ENCODE measurements at regions not wholly inside any gene's neighbourhood (a gene's known extent, or its start where the extent isn't known, plus 50 kb on each side); places are given as distances from the start of the nearest gene placed in this dataset.

DNA sequence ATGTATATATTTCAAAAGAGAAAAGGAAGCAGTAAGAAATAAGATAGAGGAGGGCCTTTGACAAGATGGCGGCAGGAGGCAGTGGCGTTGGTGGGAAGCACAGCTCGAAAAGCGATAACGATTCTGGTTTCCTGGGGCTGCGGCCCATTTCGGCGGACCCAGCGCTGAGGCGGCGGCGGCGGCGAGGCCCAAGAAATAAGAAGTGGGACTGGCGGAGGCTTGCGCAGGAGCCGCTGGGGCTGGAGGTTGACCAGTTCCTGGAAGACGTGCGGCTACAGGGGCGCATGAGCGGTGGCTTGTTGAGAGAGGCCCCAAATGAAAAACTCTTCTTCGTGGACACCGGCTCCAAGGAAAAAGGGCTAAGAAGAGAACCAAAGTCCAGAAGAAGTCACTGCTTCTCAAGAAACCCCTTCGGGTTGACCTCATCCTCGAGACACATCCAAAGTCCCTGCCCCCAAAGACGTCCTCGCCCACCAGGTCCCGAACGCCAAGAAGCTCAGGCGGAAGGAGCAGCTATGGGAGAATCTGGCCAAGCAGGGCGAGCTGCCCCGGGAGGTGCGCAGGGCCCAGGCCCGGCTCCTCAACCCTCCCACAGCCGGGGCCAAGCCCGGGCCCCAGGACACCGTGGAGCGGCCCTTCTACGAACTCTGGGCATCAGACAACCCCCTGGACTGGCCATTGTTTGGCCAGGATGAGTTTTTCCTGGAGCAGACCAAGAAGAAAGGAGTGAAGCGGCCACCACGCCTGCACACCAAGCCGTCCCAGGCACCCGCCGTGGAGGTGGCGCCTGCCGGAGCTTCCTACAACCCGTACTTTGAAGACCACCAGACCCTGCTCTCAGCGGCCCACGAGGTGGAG lies 624.3 kb downstream of the MCTP2 start:
- peaks cover under 1% of the 10 kb centered on the region for H3K36me3 Mint-ChIP-seq (ENCODE audit: unreplicated experiment)
- TF ChIP-seq, protein P1, sequence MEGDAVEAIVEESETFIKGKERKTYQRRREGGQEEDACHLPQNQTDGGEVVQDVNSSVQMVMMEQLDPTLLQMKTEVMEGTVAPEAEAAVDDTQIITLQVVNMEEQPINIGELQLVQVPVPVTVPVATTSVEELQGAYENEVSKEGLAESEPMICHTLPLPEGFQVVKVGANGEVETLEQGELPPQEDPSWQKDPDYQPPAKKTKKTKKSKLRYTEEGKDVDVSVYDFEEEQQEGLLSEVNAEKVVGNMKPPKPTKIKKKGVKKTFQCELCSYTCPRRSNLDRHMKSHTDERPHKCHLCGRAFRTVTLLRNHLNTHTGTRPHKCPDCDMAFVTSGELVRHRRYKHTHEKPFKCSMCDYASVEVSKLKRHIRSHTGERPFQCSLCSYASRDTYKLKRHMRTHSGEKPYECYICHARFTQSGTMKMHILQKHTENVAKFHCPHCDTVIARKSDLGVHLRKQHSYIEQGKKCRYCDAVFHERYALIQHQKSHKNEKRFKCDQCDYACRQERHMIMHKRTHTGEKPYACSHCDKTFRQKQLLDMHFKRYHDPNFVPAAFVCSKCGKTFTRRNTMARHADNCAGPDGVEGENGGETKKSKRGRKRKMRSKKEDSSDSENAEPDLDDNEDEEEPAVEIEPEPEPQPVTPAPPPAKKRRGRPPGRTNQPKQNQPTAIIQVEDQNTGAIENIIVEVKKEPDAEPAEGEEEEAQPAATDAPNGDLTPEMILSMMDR (IDR thresholded peaks at IDR 0.05; ENCODE audit: partially characterized antibody, unreplicated experiment): no peak

DNA sequence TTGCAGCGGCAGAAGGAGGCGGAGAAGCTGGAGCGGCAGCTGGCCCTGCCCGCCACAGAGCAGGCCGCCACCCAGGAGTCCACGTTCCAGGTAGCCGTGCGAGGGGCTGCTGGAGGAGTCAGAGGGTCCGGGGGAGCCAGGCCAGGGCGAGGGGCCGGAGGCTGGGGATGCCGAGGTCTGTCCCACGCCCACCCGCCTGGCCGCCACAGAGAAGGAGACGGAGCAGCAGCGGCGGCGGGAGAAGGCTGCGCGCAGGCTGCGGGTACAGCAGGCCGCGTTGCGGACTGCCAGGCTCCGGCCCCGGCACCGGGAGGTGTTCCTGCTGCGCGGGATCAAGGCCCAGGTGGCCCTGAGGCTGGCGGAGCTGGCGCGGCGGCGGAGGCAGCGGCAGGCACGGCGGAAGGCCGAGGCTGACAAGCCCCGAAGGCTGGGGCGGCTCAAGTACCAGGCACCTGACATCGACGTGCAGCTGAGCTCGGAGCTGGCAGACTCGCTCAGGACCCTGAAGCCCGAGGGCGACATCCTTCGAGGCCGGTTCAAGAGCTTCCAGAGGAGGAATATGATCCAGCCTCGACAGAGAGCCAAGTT lies 625.0 kb downstream of the MCTP2 start:
- H3K4me3 Mint-ChIP-seq (ENCODE audit: unreplicated experiment): no peak overlapping the region
- TF ChIP-seq, protein P1 (IDR thresholded peaks at IDR 0.05; ENCODE audit: partially characterized antibody, unreplicated experiment): no peak
- no peak for DNase-seq
- H3K9me3 Mint-ChIP-seq (ENCODE audit: unreplicated experiment): peaks cover 9% of the 10 kb centered on the region
- H3K4me1 Mint-ChIP-seq (ENCODE audit: low read depth, unreplicated experiment): peaks cover 32% of the 10 kb centered on the region
- no peak overlapping the region for H3K27ac Mint-ChIP-seq (ENCODE audit: unreplicated experiment)
- H3K27me3 Mint-ChIP-seq (ENCODE audit: unreplicated experiment): no peaks in the 10 kb centered on the region
- no peaks in the 10 kb centered on the region for H3K36me3 Mint-ChIP-seq (ENCODE audit: unreplicated experiment)

More for the DNA sequence above, 624.3 kb downstream of the MCTP2 start:
- Mint-ChIP-seq H3K9me3 (ENCODE audit: unreplicated experiment) (peaks cover 10% of the 10 kb centered on the region), H3K4me3 (ENCODE audit: unreplicated experiment) (no peak overlapping the region), H3K27me3 (ENCODE audit: unreplicated experiment) (no peaks in the 10 kb centered on the region), H3K27ac (ENCODE audit: unreplicated experiment) (peak overlapping the region; percentile 40), H3K4me1 (ENCODE audit: low read depth, unreplicated experiment) (peaks cover 32% of the 10 kb centered on the region)
- DNase-seq: no peak

DNA sequence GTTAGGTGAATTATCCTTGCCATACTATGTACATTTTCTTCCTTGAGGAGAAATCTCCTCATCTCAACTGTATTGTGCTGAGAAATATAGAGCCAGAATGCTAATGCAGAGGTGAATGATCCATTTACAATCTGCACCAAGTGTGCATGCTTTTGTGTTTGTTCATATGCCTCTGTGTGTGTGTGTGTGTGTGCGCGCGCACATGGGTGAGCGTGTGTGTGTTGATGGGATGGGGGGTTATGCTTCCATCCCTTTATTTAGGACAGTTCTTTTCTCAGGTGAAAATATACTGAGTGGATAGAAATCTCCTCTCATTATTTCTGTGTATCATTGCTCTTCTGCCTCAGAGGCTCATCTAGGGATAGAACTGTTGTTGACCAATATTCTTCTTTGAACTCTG lies 626.1 kb downstream of the MCTP2 start:
- TF ChIP-seq, protein P1 (IDR thresholded peaks at IDR 0.05; ENCODE audit: partially characterized antibody, unreplicated experiment): no peak
- Mint-ChIP-seq H3K9me3 (ENCODE audit: unreplicated experiment) (peaks cover 9% of the 10 kb centered on the region), H3K36me3 (ENCODE audit: unreplicated experiment) (no peaks in the 10 kb centered on the region), H3K4me3 (ENCODE audit: unreplicated experiment) (no peak overlapping the region), H3K27ac (ENCODE audit: unreplicated experiment) (no peak overlapping the region), H3K27me3 (ENCODE audit: unreplicated experiment) (no peaks in the 10 kb centered on the region), H3K4me1 (ENCODE audit: low read depth, unreplicated experiment) (peaks cover 24% of the 10 kb centered on the region)
- no peak for DNase-seq

DNA sequence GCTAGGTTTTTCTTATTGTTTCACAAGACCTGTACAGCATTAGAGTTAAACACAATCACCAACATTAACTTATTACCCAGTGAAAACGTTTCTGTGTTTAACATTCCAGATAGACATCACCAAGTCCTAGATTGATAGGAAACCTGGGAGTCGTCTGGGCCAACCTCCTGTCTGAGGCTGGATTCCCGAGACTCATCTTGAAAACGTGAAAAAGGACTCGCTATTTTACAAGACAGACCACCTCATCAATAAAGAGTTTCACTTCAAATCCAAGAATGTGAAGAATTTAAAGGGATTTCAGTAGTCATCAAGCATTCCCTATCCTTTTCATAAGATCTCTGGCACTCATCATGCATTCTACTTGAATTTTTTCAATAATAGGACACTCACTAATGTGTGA lies 626.6 kb downstream of the MCTP2 start:
- Mint-ChIP-seq H3K27ac (ENCODE audit: unreplicated experiment) (no peak overlapping the region), H3K27me3 (ENCODE audit: unreplicated experiment) (no peaks in the 10 kb centered on the region), H3K9me3 (ENCODE audit: unreplicated experiment) (peaks cover 9% of the 10 kb centered on the region), H3K4me3 (ENCODE audit: unreplicated experiment) (no peak overlapping the region), H3K36me3 (ENCODE audit: unreplicated experiment) (no peaks in the 10 kb centered on the region), H3K4me1 (ENCODE audit: low read depth, unreplicated experiment) (peaks cover 22% of the 10 kb centered on the region)
- no peak for DNase-seq
- TF ChIP-seq, protein P1 (IDR thresholded peaks at IDR 0.05; ENCODE audit: partially characterized antibody, unreplicated experiment): no peak

DNA sequence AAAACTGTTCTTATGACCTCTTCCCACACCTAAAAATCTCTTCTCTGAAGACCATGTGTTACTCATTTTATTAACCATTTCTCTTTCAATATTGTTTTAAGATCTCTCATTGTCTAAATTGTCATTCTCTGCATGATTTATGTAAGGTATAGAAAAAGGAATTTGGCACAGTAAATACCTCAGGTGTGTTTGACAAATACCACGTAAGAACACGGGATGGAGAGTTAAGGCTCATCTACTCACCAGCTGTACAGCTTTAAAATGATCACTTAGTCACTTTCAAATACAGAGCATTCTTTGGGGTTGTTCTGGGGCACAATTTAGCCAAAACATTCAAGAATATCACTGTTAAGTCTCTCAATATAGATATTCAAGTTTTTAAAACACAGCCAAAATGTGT lies 627.1 kb downstream of the MCTP2 start:
- H3K27me3 Mint-ChIP-seq (ENCODE audit: unreplicated experiment): no peaks in the 10 kb centered on the region
- H3K9me3 Mint-ChIP-seq (ENCODE audit: unreplicated experiment): peaks cover 9% of the 10 kb centered on the region
- no peak overlapping the region for H3K4me3 Mint-ChIP-seq (ENCODE audit: unreplicated experiment)
- H3K36me3 Mint-ChIP-seq (ENCODE audit: unreplicated experiment): peaks cover 4% of the 10 kb centered on the region
- peaks cover 18% of the 10 kb centered on the region for H3K4me1 Mint-ChIP-seq (ENCODE audit: low read depth, unreplicated experiment)
- no peak overlapping the region for H3K27ac Mint-ChIP-seq (ENCODE audit: unreplicated experiment)
- no peak for DNase-seq
- TF ChIP-seq, protein P1 (IDR thresholded peaks at IDR 0.05; ENCODE audit: partially characterized antibody, unreplicated experiment): no peak

Measured in glutamatergic neuron (in vitro differentiated cells).